DMS153 (cell line): ENCODE measurements at regions not wholly inside any gene's neighbourhood (a gene's known extent, or its start where the extent isn't known, plus 50 kb on each side); places are given as distances from the start of the nearest gene placed in this dataset.
"Not testable (repeated sequence)": the region's sequence is repeated elsewhere in the genome, so short reads cannot be mapped to it uniquely, and the experiment has no call there.

ENCODE experiments used
- DNase-seq: peaks from one replicate; lab custom pipeline; 2025; lab: John Stamatoyannopoulos, UW

GRCh38 chr19:31037286-31037980 is 311.8 kb downstream of the TSHZ3 start:
- DNase-seq = no peak

DNA sequence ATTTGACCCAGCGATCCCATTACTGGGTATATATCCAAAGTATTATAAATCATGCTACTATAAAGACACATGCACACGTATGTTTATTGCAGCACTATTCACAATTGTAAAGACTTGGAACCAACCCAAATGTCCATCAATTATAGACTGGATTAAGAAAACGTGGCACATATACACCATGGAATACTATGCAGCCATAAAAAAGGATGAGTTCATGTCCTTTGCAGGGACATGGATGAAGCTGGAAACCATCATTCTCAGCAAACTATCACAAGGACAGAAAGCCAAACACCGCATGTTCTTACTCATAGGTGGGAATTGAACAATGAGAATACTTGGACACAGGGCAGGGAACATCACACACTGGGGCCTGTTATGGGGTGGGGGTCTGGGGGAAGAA is 317.8 kb downstream of the TSHZ3 start:
- not testable (repeated sequence) for DNase-seq

DNA sequence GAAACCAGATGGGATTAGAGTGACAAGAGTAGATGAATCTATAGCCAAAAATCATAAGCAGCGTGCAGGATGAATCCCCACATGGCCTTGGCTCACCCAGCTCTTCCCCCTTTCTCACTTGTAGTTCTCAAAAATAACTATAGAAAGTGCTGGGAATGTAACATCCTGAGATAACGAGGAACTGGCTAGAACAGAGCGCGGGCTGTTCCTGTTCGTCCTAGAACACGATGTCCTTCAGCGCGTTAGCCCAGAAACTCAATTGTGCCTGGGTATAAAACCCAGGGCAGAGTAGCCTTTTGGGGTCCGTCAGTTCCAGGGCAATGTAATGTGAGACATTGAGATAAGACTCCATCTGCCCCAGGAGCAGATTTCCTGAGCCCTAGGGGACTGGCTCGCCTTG is 326.2 kb downstream of the TSHZ3 start:
- DNase-seq = no peak

DNA sequence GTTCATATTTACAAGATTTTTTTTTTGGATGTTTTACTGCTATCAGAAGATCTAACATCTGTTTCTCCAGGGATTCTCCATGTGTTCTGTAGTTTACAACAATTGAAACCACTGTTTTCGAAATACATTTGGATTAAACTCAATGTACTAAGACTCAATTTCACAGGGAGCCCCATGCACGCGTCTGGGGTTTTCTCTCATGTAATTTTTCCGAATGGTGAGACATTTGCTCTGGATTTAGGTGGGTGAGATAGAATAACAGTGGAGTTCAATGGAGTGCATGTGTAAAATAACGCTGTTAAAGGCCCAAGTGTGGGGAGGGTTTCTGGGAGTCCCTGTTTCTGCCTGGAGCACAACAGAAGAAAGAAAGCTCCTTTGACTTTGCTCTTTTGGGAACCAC is 330.3 kb downstream of the TSHZ3 start:
- no peak for DNase-seq

DNA sequence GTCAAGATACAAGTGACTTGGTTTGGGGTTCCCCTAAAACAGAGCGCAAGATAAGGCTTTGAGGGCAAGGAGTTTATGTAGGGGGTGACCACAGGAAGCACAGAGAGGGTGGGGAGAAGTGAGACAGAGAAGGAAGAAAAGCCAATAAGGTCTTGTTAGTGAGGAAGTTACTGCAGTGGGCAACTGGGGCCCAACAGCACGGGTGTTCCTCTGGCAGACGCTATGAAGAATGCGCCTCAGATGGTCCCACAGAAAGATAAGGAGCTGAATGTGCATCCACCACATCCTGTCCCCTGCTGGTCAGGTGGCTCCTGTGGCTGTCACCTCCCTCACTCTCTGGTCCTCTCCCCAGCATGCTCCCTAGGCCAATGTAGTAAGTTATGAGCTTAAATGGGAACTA is 333.5 kb downstream of the TSHZ3 start:
- no peak for DNase-seq

- no peak for DNase-seq
Observed at GRCh38 chr19:31014668-31015067, 334.6 kb downstream of the TSHZ3 start.

DNA sequence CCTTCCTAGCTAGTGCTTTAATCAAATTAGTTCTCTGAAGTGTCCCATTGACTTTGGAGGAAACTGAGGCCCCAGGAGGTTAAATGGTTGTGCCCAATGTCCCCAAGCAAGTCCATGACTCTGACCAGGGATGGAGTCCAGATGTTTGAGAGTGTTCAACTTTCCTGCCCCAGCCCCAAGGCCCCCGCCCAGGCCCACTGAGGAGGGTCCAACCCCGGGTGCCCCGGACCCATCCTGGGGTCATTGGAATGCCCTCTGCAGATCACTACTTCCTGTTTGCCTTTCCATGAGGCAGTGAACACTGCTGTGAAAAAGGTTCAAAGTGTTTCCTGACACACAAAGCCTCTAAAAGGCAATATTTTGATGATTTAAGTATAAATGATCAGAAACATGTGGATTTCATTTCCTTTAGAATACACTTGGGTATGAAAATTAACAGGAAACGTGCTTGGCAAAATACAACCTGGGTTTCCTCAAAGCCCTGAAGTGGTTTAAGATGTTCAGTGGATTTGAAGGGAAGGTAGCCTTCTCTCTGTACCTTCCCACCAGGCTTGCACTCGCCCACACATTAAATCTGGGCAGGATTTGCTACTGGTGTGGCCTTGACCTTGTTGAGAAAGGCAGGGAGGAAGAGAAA is 335.7 kb downstream of the TSHZ3 start:
- no peak for DNase-seq

GRCh38 chr19:31002518-31003244 is 346.6 kb downstream of the TSHZ3 start:
- no peak for DNase-seq

GRCh38 chr19:31001991-31002390 is 347.2 kb downstream of the TSHZ3 start:
- DNase-seq = no peak

GRCh38 chr19:31000913-31001312 is 348.3 kb downstream of the TSHZ3 start:
- no peak for DNase-seq

DNA sequence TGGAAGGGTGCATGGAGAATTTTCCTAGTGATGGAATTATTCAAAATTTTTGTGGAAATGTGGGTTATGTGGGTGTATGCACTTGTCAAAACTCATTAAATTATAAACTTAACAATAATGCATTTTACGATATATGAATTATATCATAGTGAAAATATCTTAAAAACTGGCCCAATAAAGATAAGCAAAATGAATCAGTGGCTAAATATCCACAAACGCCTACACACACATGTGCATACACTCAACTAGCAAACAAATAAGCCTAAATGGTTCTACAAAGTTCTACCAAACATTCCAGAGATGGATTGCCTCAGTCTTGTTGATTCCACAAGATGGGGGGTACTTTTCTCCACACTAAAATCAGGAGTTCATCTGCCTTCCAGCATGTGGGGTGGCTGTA is 349.5 kb downstream of the TSHZ3 start:
- DNase-seq = no peak

GRCh38 chr19:30997222-30997621 is 352.0 kb downstream of the TSHZ3 start:
- DNase-seq = no peak

- no peak for DNase-seq
Observed at GRCh38 chr19:30978639-30979038, 370.6 kb downstream of the TSHZ3 start.

DNA sequence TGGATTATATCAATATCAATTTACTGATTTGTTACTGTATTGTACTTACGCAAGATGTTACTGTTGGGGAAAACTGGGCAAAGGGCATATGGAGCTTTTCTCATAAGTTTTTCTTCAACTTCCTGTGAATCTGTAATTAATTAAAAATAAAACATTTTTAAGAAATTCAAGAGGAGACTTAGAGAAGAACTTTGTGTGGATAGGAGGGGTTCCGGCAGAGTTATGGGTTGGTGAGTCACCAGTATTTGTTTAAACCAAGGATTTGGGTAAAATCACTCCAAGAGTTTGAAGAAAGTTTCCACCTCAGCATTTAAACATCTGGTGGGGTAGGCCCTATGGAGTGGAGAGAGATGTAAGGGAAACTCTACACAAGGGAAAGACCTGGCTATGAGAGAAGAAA is 379.6 kb downstream of the TSHZ3 start:
- no peak for DNase-seq

DNA sequence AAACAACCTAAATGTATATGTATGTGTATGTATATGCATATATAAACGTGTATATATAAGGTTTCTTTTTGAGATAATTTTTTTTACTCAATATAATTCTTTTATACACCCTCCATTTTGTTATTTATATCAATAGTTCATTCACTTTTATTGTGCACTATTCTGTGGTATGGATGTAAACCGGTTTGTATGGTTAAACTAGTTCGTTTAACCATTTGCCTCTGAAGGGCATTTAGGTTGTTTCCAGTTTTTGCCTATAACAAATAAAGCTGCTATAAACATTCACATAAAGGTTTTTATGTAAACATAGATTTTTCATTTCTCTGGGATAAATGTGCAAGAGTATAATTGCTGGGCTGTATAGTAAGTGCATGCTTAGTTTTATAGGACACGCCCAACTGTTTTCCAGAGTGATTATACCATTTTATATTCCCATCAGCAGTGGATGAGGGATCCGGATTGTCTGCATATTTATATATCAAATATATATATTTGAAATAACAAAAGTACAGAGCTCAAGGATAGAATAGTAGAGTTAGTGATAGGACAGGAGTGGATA is 380.3 kb downstream of the TSHZ3 start:
- no peak for DNase-seq

GRCh38 chr19:30968210-30968609 is 381.0 kb downstream of the TSHZ3 start:
- no peak for DNase-seq

DNA sequence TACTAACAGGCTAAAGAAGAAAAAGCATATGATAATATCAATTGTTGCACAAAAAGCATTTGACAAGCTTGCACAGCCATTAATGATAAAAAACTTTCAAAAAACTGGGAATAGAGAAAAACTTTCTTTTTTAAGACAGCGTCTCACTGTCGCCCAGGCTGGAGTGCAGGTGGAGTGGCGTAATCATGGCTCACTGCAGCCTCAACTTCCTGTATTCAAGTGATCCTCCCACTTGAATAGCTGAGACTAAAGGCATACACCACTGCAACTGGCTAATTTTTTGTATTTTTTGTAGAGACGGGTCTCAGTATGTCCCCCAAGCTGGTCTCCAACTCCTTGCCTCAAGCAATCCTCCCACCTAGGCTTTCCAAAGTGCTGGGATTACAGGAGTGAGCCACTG is 382.8 kb downstream of the TSHZ3 start:
- DNase-seq = no peak

- DNase-seq = no peak
Observed at GRCh38 chr19:30959011-30959410, 390.2 kb downstream of the TSHZ3 start.

DNA sequence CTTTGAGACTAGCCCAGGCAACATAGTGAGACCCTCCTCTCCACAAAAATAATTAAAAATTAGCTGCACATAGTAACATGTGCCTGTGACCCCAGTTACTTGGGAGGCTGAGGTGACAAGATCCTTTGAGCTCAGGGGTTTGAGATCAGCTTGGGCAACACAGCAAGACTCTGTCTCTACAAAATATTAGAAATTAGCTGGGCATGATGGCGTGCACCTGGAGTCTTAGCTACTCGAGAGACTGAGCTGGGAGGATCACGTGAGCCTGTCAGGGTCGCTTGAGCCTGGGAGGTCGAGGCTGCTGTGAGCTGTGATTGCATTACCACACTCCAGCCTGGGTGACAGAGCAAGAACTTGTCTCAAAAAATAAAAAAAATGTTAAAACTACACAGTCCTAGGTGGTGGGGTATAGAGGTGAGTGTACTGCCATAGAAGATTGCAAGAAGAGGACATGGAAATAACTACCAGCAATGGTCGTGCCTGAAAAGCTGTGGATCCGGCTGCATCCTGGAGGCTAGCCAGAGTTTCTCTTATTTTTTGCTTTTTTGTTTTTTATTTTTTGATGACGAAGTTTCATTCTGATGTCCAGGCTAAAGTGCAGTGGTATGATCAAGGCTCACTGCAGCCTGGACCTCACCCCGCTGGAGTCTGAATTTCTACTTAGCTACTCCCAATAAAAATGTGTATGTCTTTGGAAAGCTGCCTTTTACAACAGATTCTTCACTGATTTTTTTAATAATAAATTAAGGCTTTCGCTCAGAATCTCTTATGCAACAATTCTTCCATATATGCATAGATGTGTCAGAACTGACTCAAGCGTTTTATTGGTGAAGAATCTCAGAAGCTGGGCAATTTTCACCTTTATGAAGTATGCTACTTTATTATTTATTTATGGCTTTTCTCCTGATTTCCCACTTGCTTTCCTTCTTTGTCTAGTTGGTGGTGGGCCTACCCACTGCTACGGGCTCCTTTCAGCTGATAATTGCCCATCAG is 393.8 kb downstream of the TSHZ3 start:
- DNase-seq = no peak

DNA sequence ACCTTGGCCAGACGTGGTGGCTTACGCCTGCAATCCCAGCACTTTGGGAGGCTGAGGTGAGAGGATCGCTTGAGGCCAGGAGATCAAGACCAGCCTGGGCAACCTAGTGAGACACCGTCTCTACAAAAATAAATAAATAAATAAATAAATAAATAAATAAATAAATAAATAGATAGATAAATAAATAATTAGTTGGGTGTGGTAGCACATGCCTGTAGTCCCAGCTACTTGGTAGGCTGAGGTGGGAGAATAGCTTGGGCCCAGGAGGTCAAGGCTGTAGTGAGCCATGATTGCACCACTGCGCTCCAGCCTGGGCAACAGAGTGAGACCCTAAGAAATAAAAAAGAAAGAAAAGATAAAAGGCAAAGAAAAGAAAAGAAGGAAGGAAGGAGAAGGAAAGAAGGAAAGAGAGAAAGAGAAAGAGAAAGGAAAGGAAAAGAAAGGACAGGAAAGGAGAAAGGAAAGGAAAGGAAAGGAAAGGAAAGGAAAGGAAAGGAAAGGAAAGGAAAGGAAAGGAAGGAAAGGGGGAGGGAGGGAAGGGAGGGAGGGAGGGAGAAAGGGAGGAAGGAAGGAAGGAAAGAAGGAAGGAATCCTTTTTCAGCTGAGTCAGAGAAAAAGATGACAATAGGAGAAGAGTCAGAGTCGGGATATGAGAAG is 404.8 kb downstream of the TSHZ3 start:
- DNase-seq = not testable (repeated sequence)
